K562 (cell line): ENCODE measurements at regions not wholly inside any gene's neighbourhood (a gene's known extent, or its start where the extent isn't known, plus 50 kb on each side); places are given as distances from the start of the nearest gene placed in this dataset.

Experiments used
- ATAC-seq: fragments of 200-7000 bp; cut with Tn5 transposase; 3 replicates; pipeline ENCODE4 v1.9.1; 2020; ENCODE audit warnings: moderate library complexity
- BruUV-seq: library from RNA; stranded (reverse); fragments of 400-500 nt; replicated peaks from 2 replicates; lab custom pipeline; 2021; lab: Mats Ljungman, UMichigan
- CTCF ChIA-PET: fragments of 300-600 bp; formaldehyde crosslinking; extraction: SDS; loops from one replicate; lab custom pipeline; 2021; ENCODE audit warnings: low intra/inter-chr PET ratio; lab: Yijun Ruan, JAX
- POLR2A ChIA-PET: fragments of 300-600, 350-650 bp; sonication (Branson Sonifier 250); formaldehyde crosslinking; extraction: SDS; loops from one replicate; lab custom pipeline; 2021; ENCODE audit warnings: antibody characterized with exemption, inconsistent platforms; lab: Yijun Ruan, JAX
- DNase-seq, 4 experiments: peaks; one replicate each; pipeline versions ENCODE4 v3.0.0 to v3.0.0-alpha.2; 2011 to 2018; ENCODE audit warnings: low spot score in 3 of 4, mixed read lengths in 3 of 4; ENCODE audit errors: extremely low read depth in 1 of 4
- FAIRE-seq: peaks from 2 replicates; lab custom pipeline; 2011; peaks lifted over from hg19 to GRCh38; lab: Jason Lieb, UNC
- H2AFZ ChIP-seq: 2 replicates; pipeline ENCODE4 v1.6.0; 2011; ENCODE audit warnings: low read depth, low read length, control low read depth, inconsistent platforms
- H3K27ac ChIP-seq: fragments of 200-600 bp; 3 replicates; pipeline ENCODE4 v1.8.0; 2011; ENCODE audit warnings: low read depth, mild to moderate bottlenecking, control low read depth, inconsistent platforms, low read length, moderate library complexity, mixed read lengths; ENCODE audit errors: extremely low read depth
- H3K27me3 ChIP-seq, 2 experiments: fragments of 300-600 bp in 1 of 2; 2 replicates in 1 of 2; 3 replicates in 1 of 2; pipeline versions ENCODE4 v1.6.0 to v1.8.0; 2011; ENCODE audit warnings: inconsistent platforms in 2 of 2, low read length in 2 of 2, mild to moderate bottlenecking in 1 of 2, mixed read lengths in 1 of 2, moderate library complexity in 1 of 2; ENCODE audit not compliant: control insufficient read depth in 2 of 2, insufficient read depth in 2 of 2
- H3K36me3 ChIP-seq: fragments of 300-600 bp; 3 replicates; pipeline ENCODE4 v1.8.0; 2011; ENCODE audit warnings: mild to moderate bottlenecking, low read length, inconsistent platforms; ENCODE audit not compliant: control insufficient read depth, insufficient read depth
- H3K4me1 ChIP-seq, 2 experiments: fragments of 200-600 bp in 1 of 2; replicated peaks in 1 of 2; 2 replicates in 1 of 2; 3 replicates in 1 of 2; pipeline versions ENCODE4 v1.5.1 to v1.8.0; 2011; ENCODE audit warnings: inconsistent platforms in 2 of 2, low read length in 2 of 2, mild to moderate bottlenecking in 1 of 2, mixed read lengths in 1 of 2, moderate library complexity in 1 of 2; ENCODE audit not compliant: control insufficient read depth in 2 of 2, insufficient read depth in 2 of 2
- H3K4me2 ChIP-seq: 2 replicates; pipeline ENCODE4 v1.6.1; 2011; ENCODE audit warnings: low read length, control low read depth, inconsistent platforms, mixed read lengths; ENCODE audit not compliant: insufficient read depth
- H3K4me3 ChIP-seq: fragments of 200-600 bp; sonication (generic), shearing (Covaris generic); 2 replicates; pipeline ENCODE4 v1.5.1; 2016; ENCODE audit warnings: control low read depth, inconsistent platforms
- H3K79me2 ChIP-seq: fragments of 200-600 bp; 3 replicates; pipeline ENCODE4 v1.8.0; 2011; ENCODE audit warnings: low read length, inconsistent platforms; ENCODE audit not compliant: control insufficient read depth, insufficient read depth
- H3K9ac ChIP-seq, 2 experiments: 2 replicates each; pipeline versions ENCODE4 v1.6.0 to v1.6.1; 2011; ENCODE audit warnings: low read depth in 2 of 2, low read length in 2 of 2, control low read depth in 1 of 2, inconsistent platforms in 1 of 2, mild to moderate bottlenecking in 1 of 2, mixed read lengths in 1 of 2; ENCODE audit not compliant: insufficient read depth in 1 of 2
- H3K9me1 ChIP-seq: one replicate; pipeline ENCODE4 v1.6.0; 2011; ENCODE audit warnings: inconsistent platforms, mild to moderate bottlenecking, low read length, moderate library complexity; ENCODE audit not compliant: control insufficient read depth, insufficient read depth
- H3K9me3 ChIP-seq: replicated peaks from 2 replicates; pipeline ENCODE4 v1.5.1; 2011; ENCODE audit warnings: low read depth, low read length, inconsistent platforms; ENCODE audit not compliant: control insufficient read depth, insufficient read depth
- H4K20me1 ChIP-seq: replicated peaks from 2 replicates; pipeline ENCODE4 v1.6.1; 2011; ENCODE audit warnings: low read length, inconsistent platforms, mixed read lengths; ENCODE audit not compliant: control insufficient read depth, insufficient read depth
- ADNP ChIP-seq: fragments of 200-800 bp; sonication (Bioruptor generic); IDR thresholded peaks from 2 replicates; pipeline ENCODE4 v1.6.1; 2016; ENCODE audit warnings: missing genetic modification characterization, missing compliant biosample characterization
- HNRNPL ChIP-seq: fragments of 200-400 bp; formaldehyde crosslinking; IDR thresholded peaks from 2 replicates; pipeline ENCODE4 v1.6.1; 2017; ENCODE audit warnings: low read depth, mild to moderate bottlenecking, low read length
- KDM2B ChIP-seq: fragments of 250-450 bp; sonication (Bioruptor Pico); IDR thresholded peaks from 2 replicates; pipeline ENCODE4 v1.8.0; 2021; ENCODE audit warnings: mild to moderate bottlenecking, moderate library complexity
- LCOR ChIP-seq: sonication (generic); formaldehyde crosslinking; IDR thresholded peaks from 2 replicates; pipeline ENCODE4 v1.8.0; 2022; ENCODE audit warnings: mild to moderate bottlenecking, missing genetic modification reagents
- NFE2L1 ChIP-seq: fragments of 450-650 bp; IDR thresholded peaks from 2 replicates; pipeline ENCODE4 v1.6.1; 2016; ENCODE audit warnings: missing genetic modification characterization, low read depth, mild to moderate bottlenecking, missing compliant biosample characterization, moderate library complexity, borderline replicate concordance
- NFYB ChIP-seq: IDR thresholded peaks from 2 replicates; pipeline ENCODE4 v1.6.1; 2011; ENCODE audit warnings: mild to moderate bottlenecking, moderate library complexity; ENCODE audit not compliant: insufficient read length; ENCODE audit errors: extremely low read depth
- POLR2B ChIP-seq: fragments of 450-650 bp; IDR thresholded peaks from 2 replicates; pipeline ENCODE4 v1.6.1; 2018; ENCODE audit warnings: low read depth; ENCODE audit not compliant: partially characterized antibody
- RBM15 ChIP-seq: fragments of 200-400 bp; formaldehyde crosslinking; IDR thresholded peaks from 2 replicates; pipeline ENCODE4 v1.6.1; 2018; ENCODE audit warnings: mild to moderate bottlenecking, low read length, moderate library complexity; ENCODE audit not compliant: insufficient read depth
- SIN3B ChIP-seq: fragments of 450-650 bp; IDR thresholded peaks from 2 replicates; pipeline ENCODE4 v1.6.1; 2017; ENCODE audit warnings: low read depth, mild to moderate bottlenecking, moderate library complexity
- SOX6 ChIP-seq: fragments of 450-650 bp; IDR thresholded peaks from 2 replicates; pipeline ENCODE4 v1.6.1; 2014; ENCODE audit warnings: mild to moderate bottlenecking
- TBP ChIP-seq: optimal IDR thresholded peaks from 2 replicates; pipeline ENCODE3; 2011; ENCODE audit warnings: low read depth, low read length, improper control_type of control experiment
- XRCC3 ChIP-seq: fragments of 450-650 bp; IDR thresholded peaks from 2 replicates; pipeline ENCODE4 v1.6.1; 2017; ENCODE audit warnings: mild to moderate bottlenecking, moderate library complexity
- XRCC5 ChIP-seq: fragments of 200-400 bp; formaldehyde crosslinking; IDR thresholded peaks from 2 replicates; pipeline ENCODE4 v1.6.1; 2017; ENCODE audit warnings: low read depth, mild to moderate bottlenecking, low read length
- ZKSCAN8 ChIP-seq: fragments of 200-800 bp; sonication (Bioruptor generic); IDR thresholded peaks from 2 replicates; pipeline ENCODE4 v1.6.1; 2016; ENCODE audit warnings: missing genetic modification characterization, missing compliant biosample characterization
- ZNF175 ChIP-seq: fragments of 200-800 bp; sonication (Bioruptor generic); IDR thresholded peaks from 2 replicates; pipeline ENCODE4 v1.6.1; 2016; ENCODE audit warnings: low read depth, mild to moderate bottlenecking, missing genetic modification characterization, missing compliant biosample characterization
- ZNF584 ChIP-seq: fragments of 200-800 bp; sonication (Bioruptor generic); IDR thresholded peaks from 2 replicates; pipeline ENCODE4 v1.6.1; 2016; ENCODE audit warnings: low read depth, mild to moderate bottlenecking, missing genetic modification characterization, missing compliant biosample characterization
- ZNF76 ChIP-seq: fragments of 250-450 bp; sonication (Bioruptor Pico); IDR thresholded peaks from 2 replicates; pipeline ENCODE4 v1.4.0; 2020; ENCODE audit warnings: mild to moderate bottlenecking, moderate library complexity, borderline replicate concordance
- WGBS: fragments of 100-300 bp; shearing (Covaris generic); methylation state at CpG from one replicate; pipeline ENCODE4 v1.1.6; 2016; ENCODE audit warnings: low coverage, mixed read lengths; ENCODE audit not compliant: insufficient coverage; ENCODE audit errors: missing lambda C conversion rate; 5-methylcytosine and 5-hydroxymethylcytosine counted together
- in situ Hi-C: fragments of 300-500 bp; cut with MboI; formaldehyde crosslinking; loops from 4 replicates; pipeline ENCODE4 v1.15.0; 2018; ENCODE audit warnings: inconsistent platforms, mixed read lengths
- intact Hi-C: fragments of 100-400 bp; cut with micrococcal nuclease; formaldehyde crosslinking; loops from 2 replicates; pipeline ENCODE4 v1.14.2; 2022

GRCh38 chr12:111308473-111308872, 60.4 kb downstream of the PHETA1 start:
- ATAC-seq (no peak), DNase-seq (no peak), FAIRE-seq (no peak)
- Histone ChIP-seq H3K9me3 (peaks cover 19% of the 10 kb centered on the region), H3K4me1 (peaks cover 0 to 5% of the 10 kb centered on the region in 2 experiments; a peak in 1 of 5 replicates), H3K36me3 (no peaks in the 10 kb centered on the region), H3K4me2 (no peak overlapping the region), H3K27me3 (peaks cover 4 to 33% of the 10 kb centered on the region in 2 experiments; a peak in 3 of 5 replicates), H3K79me2 (no peaks in the 10 kb centered on the region), H3K9me1 (no peaks in the 10 kb centered on the region), H3K9ac (no peak overlapping the region), H4K20me1 (no peaks in the 10 kb centered on the region), H3K4me3 (no peak overlapping the region), H3K27ac (no peak overlapping the region), H2AFZ (no peak overlapping the region)
- TF ChIP-seq HNRNPL (no peak), ZKSCAN8 (CRISPR knock-in tag) (peak; percentile 80)
- intact Hi-C loops, result no loop called here
- ChIA-PET CTCF (interaction anchor here (0.7 kb wide), 1 partner anchor 112 kb away, joined by 3 read pairs; no protein-coding TSS in a partner anchor), POLR2A (interaction anchor here (0.6 kb wide), 1 partner anchor 769 kb away, joined by 3 read pairs; no protein-coding TSS in a partner anchor)
- WGBS, result 1% methylated on average over 7 of the region's 7 CpGs
- in situ Hi-C loops, result no loop called here
- no TSS peak for BruUV-seq

GRCh38 chr12:111304642-111305071, 64.2 kb downstream of the PHETA1 start:
- Histone ChIP-seq H3K9ac (no peak overlapping the region), H3K4me3 (no peak overlapping the region), H3K27ac (no peak overlapping the region), H4K20me1 (no peaks in the 10 kb centered on the region), H3K9me3 (peaks cover 19% of the 10 kb centered on the region), H3K79me2 (no peaks in the 10 kb centered on the region), H3K27me3 (peaks cover 0 to 17% of the 10 kb centered on the region in 2 experiments; a peak in 2 of 5 replicates), H3K4me1 (no peaks in the 10 kb centered on the region), H3K9me1 (no peaks in the 10 kb centered on the region), H3K4me2 (no peak overlapping the region), H3K36me3 (no peaks in the 10 kb centered on the region), H2AFZ (no peak overlapping the region)
- FAIRE-seq (peak; percentile 89), DNase-seq (peak; percentile 66 to 79 (median 74)), ATAC-seq (peak; percentile 56; the same call in 2 of the 3 replicates)
- POLR2A ChIA-PET, result interaction anchor here (1.2 kb wide), 1 partner anchor 31 kb away, joined by 5 read pairs; no protein-coding TSS in a partner anchor
- 3% methylated on average over 3 of the region's 3 CpGs for whole genome bisulfite sequencing
- no TSS peak for BruUV-seq
- in situ Hi-C loops (loop anchor here (5.0 kb wide), 1 partner anchor 282 kb away; no protein-coding TSS in a partner anchor), intact Hi-C loops (no loop called here)
- CTCF ChIA-PET, result interaction anchor here (0.6 to 1.0 kb wide), 3 partner anchors 9 to 358 kb away, joined by 3 to 6 read pairs (median 3); no protein-coding TSS in a partner anchor
- no peak for TF ChIP-seq ZNF76
- TF ChIP-seq SIN3B, result 0 out of 2 replicates have a peak, but pooled peaks have one; percentile 24
- TF ChIP-seq POLR2B, result no peak
- TF ChIP-seq ZNF175, result no peak
- peak; percentile 92 for TF ChIP-seq XRCC5
- TF ChIP-seq LCOR, result no peak
- TF ChIP-seq NFYB, result no peak
- TF ChIP-seq XRCC3, result peak; percentile 88; the same call in 1 of the 2 replicates
- TF ChIP-seq RBM15, result no peak
- TF ChIP-seq SOX6, result no peak
- TF ChIP-seq NFE2L1, result no peak
- TF ChIP-seq ZNF584 (CRISPR knock-in tag), result no peak
- TF ChIP-seq ZKSCAN8 (CRISPR knock-in tag), result no peak
- no peak for TF ChIP-seq KDM2B (CRISPR knock-in tag)
- no peak for TF ChIP-seq ADNP (tag)
- TF ChIP-seq TBP, result peak; percentile 13
